ENCODE measurements at regions not wholly inside any gene's neighbourhood (a gene's known extent, or its start where the extent isn't known, plus 50 kb on each side); places are given as distances from the start of the nearest gene placed in this dataset.

GRCh38 chr1:228848406-228848805, 113.1 kb downstream of the RHOU start:
- DNase-seq (ENCODE audit: low read depth, low spot score) = no peak

- DNase-seq (ENCODE audit: low read depth, low spot score) = no peak
Measured at GRCh38 chr1:228849011-228849541, 113.8 kb downstream of the RHOU start.

DNA sequence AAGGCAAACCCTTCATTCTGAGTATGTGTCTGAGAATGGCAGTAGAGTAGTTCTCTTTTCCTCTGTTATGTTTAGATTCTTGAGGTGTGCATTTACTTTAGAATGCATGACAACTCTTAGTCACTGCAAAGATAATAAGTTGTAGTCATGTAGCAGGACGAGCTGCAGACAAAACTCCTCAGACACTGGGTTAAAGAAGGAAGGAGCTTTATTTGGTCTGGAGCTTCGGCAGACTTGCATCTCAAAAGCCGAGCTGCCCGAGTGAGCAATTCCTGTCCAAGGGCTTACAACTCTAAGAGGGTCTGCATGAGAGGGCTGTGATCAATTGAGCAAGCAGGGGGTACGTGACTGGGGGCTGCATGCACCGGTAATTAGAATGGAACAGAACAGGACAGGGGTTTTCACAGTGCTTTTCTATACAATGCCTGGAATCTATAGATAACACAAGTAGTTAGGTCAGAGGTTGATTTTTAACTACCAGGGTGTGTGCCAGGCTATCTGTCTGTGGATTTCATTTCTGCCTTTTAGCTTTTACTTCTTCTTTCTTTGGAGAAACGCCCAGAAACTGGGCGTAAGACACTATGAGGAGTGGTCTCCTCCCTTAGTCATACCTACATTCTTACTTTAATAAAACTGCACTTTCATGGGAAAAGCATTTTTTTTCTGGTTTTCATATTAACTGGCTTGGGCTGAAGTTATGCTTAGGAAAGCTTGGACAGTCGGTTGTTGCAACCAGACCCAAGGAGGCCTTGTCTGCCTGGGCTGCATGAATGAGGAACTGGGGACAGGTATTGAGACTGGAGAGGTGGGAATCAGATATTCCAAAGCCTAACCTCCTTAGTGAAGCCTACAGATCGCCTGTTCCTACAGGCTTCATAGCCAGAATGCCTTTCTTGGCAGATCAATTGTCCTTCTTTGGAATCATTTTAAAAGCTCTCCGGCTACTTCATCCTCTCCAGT, 115.1 kb downstream of the RHOU start:
- no peak for DNase-seq (ENCODE audit: low read depth, low spot score)

- DNase-seq (ENCODE audit: low read depth, low spot score) = no peak
Measured at GRCh38 chr1:228851193-228851592, 115.9 kb downstream of the RHOU start.

DNA sequence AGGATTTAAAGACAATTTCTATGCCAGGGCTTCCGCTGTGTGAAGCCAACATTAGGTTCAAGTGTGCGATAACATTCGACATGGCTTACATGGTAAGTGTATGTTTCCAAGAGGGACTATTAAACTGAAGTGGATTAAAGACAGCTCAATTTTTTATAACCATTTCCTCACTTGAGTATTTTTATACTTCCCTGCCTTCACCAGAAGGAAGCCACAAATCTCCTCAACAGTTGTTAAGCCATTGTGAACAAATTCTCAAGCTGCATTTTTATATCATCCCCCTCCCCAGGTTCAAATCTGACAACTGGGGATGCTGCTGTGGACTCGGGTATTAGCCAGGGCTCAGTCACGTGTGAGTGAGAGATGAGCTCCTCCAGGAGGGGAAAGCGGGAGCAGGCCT, 116.3 kb downstream of the RHOU start:
- no peak for DNase-seq (ENCODE audit: low read depth, low spot score)

DNA sequence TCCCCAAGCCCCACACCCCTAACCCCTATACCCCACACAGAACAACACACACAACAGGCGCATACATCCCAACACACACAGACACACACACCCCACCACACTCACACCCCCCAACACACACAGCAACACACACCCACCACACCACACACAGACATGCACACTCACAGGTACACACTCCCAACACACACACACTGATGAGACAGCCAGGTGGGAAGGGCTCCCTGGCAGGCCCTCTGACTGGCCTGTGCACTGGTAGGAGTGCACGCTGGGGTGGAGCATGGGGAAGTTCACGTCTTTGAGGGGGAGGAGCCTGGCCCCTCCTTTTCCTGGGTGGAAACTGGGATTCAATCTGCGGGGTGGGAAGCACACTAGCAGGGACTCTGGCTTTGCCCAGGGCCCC, 116.7 kb downstream of the RHOU start:
- no peak for DNase-seq (ENCODE audit: low read depth, low spot score)

DNA sequence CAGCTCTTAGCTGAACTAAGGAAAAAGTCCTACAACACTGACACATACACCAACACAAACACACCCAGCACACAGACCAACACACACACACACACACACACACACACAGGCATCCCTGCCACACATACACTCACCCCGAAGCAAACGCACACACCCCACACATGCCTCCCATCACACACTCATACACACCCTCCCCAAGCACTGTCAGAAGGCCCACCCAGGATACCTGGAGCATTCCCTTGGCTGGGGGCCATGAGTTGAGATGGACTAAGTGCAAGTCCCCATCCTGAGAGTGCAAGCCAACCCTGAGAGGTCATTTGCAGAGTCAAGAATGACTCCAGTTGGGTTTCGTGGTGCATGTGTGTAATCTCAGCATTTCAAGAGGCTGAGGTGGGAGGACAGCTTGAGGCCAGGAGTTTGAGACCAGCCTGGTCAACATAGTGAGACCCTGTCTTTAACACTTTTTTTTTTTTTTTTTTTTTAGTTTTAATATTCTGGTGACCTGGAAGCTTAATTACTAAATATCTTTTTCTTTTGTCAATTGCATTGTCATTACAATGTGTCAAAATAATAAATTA, 117.3 kb downstream of the RHOU start:
- DNase-seq (ENCODE audit: low read depth, low spot score) = no peak

DNA sequence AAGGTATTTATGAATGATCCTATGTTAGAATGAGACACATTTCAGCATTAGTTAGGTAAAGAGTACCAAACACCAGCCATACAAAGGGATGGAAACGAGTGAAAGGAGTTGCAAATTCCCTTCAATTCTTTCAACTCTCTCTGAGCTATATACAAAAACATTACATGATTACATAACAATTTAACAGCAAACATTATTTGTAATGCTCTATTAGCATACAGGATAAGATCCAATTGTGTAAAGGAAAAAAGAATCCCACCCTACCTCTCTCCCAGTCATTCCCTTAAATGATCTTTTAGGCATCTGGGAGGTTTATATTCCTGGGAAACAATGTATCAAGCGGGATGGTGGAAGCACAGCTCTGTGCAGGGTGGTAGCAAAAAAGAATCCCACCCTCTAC, 117.9 kb downstream of the RHOU start:
- DNase-seq (ENCODE audit: low read depth, low spot score) = no peak

DNA sequence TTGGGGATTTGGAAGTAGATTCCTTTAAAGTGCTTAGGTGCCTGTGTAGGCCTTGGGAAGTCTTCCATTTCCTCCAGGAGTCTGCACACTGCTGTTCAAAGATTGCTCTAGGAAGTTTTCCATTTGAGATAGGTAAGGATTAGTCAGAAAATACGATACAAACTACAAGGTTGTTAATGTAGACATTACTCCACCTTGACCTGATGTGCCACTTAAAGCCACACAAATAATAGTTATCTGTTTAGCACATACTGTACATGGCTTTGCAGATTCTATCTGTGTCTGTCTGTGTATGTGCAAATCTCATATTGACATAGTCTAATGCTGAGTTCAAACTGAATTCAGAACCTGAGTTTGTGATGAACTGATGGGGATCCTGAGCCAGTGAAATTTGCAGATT, 118.4 kb downstream of the RHOU start:
- DNase-seq (ENCODE audit: low read depth, low spot score) = no peak

- DNase-seq (ENCODE audit: low read depth, low spot score) = no peak
Measured at GRCh38 chr1:228854907-228855306, 119.6 kb downstream of the RHOU start.

DNA sequence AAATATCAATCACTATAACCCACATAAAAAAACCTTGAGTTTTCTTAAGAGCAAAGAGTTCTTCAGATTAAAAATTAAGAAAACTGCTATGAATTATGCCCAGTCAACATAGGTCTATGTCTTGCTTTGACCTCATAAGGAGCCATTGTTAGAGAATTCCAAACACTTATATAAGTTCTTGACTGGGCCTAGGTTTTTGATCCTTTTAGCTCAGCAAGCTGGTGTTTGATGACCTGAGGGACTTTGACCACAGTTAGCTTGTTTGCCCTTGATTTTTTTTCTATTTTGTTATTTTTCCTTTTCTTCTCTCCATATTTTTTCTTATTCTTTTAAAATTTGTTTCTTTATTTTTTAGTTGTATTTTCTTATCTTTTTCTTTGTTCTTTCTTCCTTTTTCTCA, 122.3 kb downstream of the RHOU start:
- DNase-seq (ENCODE audit: low read depth, low spot score) = no peak

GRCh38 chr1:228860911-228861831, 125.9 kb downstream of the RHOU start:
- DNase-seq (ENCODE audit: low read depth, low spot score) = no peak

DNA sequence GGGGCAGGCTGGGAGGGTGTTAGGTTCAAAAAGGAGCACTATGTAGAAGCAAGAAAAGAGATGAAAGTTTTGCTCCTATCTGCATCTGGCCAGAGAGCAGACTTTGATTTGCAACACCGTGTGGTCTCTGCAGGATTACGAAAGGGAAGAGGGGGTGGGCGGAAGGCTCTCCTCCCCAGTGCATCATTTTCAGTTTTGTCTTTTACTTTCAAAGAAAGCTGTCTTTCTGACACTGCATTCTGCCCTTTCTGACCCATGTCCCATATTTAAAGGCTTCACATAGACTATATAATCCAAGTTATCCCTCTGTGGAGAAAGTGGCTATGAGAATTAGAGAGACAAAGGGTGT, 126.5 kb downstream of the RHOU start:
- DNase-seq (ENCODE audit: low read depth, low spot score) = no peak

- DNase-seq (ENCODE audit: low read depth, low spot score) = no peak
Measured at GRCh38 chr1:228862542-228863505, 127.5 kb downstream of the RHOU start.

DNA sequence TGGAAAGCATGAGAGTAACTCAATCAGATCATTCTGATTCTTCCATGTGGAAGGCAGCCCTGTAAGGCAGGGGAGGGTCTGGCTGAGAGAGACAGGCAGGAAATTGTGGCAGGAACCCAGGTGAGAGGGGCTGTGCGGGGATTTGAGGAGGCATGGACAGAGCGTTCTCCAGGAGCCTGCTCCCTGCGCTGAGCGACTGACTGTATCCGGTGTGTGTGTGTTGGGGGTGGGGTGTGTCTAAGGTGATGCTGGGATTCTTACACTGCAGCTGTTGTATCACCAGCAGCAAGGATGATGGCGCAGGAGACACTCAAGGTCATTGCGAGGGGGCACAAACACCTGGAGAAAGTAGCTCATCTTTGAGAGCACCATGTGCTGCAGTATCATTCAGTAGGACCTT, 128.5 kb downstream of the RHOU start:
- DNase-seq (ENCODE audit: low read depth, low spot score) = no peak

DNA sequence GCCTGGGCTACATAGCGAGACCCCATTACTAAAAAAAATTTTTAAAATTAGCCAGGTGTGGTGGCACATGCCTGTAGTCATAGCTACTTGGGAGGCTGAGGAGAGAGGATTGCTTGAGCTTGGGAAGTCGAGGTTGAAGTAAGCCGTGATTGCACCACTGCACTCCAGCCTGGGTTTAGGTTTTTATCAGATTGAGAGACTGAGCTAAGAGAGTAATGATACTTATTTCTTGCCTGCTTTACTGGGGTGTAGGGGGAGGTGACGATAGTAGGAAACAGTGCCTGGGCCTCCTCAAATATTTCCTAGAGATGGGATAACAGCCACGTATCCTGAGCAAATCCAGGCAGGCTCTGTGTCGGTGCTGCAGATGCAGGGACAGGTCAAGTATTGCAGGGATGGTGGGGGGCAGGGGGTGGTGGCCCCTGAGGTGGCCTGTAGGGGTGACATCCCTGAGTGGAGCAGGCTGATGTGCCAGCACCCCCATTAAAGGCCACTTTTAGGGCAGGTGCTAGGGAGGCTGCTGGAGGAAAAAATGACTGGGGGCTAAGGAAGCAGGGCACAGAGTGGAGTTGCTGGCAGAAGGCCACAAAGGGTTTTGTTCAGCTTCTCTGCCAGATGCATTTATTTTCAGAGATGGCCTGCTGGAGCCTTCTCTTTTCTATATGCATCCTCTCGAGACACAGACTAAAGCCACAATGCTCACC, 130.5 kb downstream of the RHOU start:
- no peak for DNase-seq (ENCODE audit: low read depth, low spot score)

GRCh38 chr1:228866468-228866867, 131.2 kb downstream of the RHOU start:
- no peak for DNase-seq (ENCODE audit: low read depth, low spot score)

DNA sequence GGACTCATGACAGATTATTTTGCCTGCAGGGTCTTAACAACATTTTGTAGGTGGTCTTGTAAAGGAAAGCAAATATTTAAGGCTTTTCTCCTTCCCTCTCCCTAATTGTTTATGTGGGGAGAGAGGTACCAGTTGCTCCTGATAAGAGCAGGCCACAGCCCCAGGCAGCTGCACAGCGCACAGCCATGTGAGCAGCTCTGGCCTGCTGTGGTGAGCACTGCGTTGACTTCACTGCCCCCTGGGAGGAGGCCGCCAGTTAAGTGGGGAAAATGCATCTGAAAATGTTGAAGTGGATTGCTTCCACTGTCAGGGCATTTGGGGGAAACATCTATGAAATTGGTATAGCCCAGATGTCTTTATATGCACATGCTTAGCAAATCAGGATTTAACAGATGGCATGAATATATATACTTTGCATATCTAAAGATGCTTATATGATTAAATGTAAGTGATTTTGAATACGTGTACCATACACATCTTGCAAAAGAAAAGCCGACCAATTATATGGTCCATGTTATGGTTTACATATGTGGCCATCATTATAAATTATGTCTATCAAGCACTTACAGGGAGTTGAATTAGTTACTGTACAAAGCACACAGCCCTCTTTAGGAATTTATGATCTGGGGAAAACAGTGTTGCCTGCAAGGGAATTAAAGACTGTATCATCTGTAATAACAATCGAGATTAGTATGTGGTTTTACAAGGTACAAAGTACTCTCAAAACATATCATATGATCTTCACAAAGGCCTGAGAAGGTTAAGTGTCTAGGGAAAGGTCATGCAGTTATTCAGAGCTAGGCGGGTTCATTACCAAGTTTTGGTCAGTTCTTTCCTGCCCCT, 132.1 kb downstream of the RHOU start:
- DNase-seq (ENCODE audit: low read depth, low spot score) = peak; percentile 16
